Left lung (tissue), 4 donors: ENCODE measurements at regions not wholly inside any gene's neighbourhood (a gene's known extent, or its start where the extent isn't known, plus 50 kb on each side); places are given as distances from the start of the nearest gene placed in this dataset.

Experiments used
- ATAC-seq: fragments of 200-7000 bp; cut with Tn5 transposase; one replicate; pipeline ENCODE4 v1.9.1; 2020; ENCODE audit warnings: moderate library complexity
- DNase-seq, 4 donors: peaks; one replicate each; pipeline ENCODE4 v3.0.0-alpha.2; 2013 to 2020
- H3K27ac ChIP-seq, 2 donors: fragments of 200-600 bp; sonication (generic) in 1 of 2; one replicate each; pipeline versions ENCODE4 v1.5.0 to v1.8.0; 2020 to 2021
- H3K27me3 ChIP-seq, 2 donors: fragments of 200-600 bp; sonication (generic) in 1 of 2; one replicate each; pipeline versions ENCODE4 v1.5.0 to v1.8.0; 2020 to 2021
- H3K36me3 ChIP-seq, 2 donors: fragments of 200-600 bp; sonication (generic) in 1 of 2; one replicate each; pipeline versions ENCODE4 v1.5.0 to v1.8.0; 2020 to 2021
- H3K4me1 ChIP-seq, 2 donors: fragments of 200-600 bp; one replicate each; pipeline ENCODE4 v1.8.0; 2021
- H3K4me3 ChIP-seq, 2 donors: fragments of 200-600 bp; sonication (generic) in 1 of 2; one replicate each; pipeline versions ENCODE4 v1.5.0 to v1.8.0; 2020 to 2021; ENCODE audit warnings: mild to moderate bottlenecking in 1 of 2
- H3K9me3 ChIP-seq, 2 donors: fragments of 200-600 bp; sonication (generic) in 1 of 2; one replicate each; pipeline versions ENCODE4 v1.5.0 to v1.8.0; 2020 to 2021
- intact Hi-C, 2 donors: fragments of 100-400 bp; cut with DNase I; formaldehyde crosslinking; loops; one replicate each; pipeline versions ENCODE4 v1.11.2 to v1.14.2; 2022
- TF ChIP-seq, protein P1 (sequence below), 2 donors: fragments of 200-600 bp; sonication (generic) in 1 of 2; IDR thresholded peaks; one replicate each; pipeline versions ENCODE4 v1.5.0 to v1.8.0; 2021; ENCODE audit warnings: antibody characterized with exemption in 2 of 2
- donor health status: DM: no; HTN: yes; CAD: no.
- donor health status: DM: no; HTN: no; CAD: no.

GRCh38 chr5:106171132-106171531 is 1499.6 kb downstream of the EFNA5 start:
- Histone ChIP-seq H3K27ac (no peak overlapping the region), H3K4me1 (no peaks in the 10 kb centered on the region), H3K9me3 (peaks cover 0 to 3% of the 10 kb centered on the region in 2 donors), H3K27me3 (no peaks in the 10 kb centered on the region), H3K4me3 (no peak overlapping the region), H3K36me3 (no peaks in the 10 kb centered on the region)
- DNase-seq (no peak), ATAC-seq (no peak)
- TF ChIP-seq, protein P1, sequence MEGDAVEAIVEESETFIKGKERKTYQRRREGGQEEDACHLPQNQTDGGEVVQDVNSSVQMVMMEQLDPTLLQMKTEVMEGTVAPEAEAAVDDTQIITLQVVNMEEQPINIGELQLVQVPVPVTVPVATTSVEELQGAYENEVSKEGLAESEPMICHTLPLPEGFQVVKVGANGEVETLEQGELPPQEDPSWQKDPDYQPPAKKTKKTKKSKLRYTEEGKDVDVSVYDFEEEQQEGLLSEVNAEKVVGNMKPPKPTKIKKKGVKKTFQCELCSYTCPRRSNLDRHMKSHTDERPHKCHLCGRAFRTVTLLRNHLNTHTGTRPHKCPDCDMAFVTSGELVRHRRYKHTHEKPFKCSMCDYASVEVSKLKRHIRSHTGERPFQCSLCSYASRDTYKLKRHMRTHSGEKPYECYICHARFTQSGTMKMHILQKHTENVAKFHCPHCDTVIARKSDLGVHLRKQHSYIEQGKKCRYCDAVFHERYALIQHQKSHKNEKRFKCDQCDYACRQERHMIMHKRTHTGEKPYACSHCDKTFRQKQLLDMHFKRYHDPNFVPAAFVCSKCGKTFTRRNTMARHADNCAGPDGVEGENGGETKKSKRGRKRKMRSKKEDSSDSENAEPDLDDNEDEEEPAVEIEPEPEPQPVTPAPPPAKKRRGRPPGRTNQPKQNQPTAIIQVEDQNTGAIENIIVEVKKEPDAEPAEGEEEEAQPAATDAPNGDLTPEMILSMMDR (IDR thresholded peaks at IDR 0.05), result no peak
- intact Hi-C loops, result no loop called here

GRCh38 chr5:106167766-106168165 is 1503.0 kb downstream of the EFNA5 start:
- H3K36me3 ChIP-seq, result no peaks in the 10 kb centered on the region
- intact Hi-C loops, result no loop called here
- TF ChIP-seq, protein P1 (IDR thresholded peaks at IDR 0.05), result no peak
- DNase-seq (peak in 2 of 4 donors; percentile 5 to 15), ATAC-seq (no peak)
- H3K4me1 ChIP-seq, result no peaks in the 10 kb centered on the region
- H3K9me3 ChIP-seq, result no peaks in the 10 kb centered on the region
- no peak overlapping the region for H3K27ac ChIP-seq
- H3K27me3 ChIP-seq, result no peaks in the 10 kb centered on the region
- no peak overlapping the region for H3K4me3 ChIP-seq

DNA sequence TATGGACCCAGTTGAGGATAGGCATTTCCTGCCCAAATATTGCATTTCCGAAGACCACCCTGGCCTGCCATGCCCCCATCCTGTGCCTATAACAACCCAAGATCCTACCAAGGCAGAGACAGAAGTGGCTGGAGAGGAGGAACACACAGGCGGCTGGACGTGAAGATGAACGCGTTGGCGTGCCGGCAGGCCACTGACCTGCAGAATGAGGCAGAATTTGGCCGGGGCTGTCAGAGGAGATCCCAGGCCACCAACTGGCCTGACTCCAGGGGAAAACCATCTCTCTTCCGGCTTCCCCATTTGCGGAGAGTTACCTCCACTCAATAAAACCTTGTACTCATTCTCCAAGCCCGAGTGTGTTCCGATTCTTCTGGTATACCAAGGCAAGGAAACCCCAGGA is 1507.5 kb downstream of the EFNA5 start:
- Histone ChIP-seq H3K36me3 (no peaks in the 10 kb centered on the region), H3K27ac (no peak overlapping the region), H3K9me3 (no peaks in the 10 kb centered on the region), H3K4me3 (no peak overlapping the region), H3K27me3 (no peaks in the 10 kb centered on the region), H3K4me1 (no peaks in the 10 kb centered on the region)
- ATAC-seq (no peak), DNase-seq (no peak)
- intact Hi-C loops, result no loop called here
- TF ChIP-seq, protein P1 (IDR thresholded peaks at IDR 0.05), result no peak

DNA sequence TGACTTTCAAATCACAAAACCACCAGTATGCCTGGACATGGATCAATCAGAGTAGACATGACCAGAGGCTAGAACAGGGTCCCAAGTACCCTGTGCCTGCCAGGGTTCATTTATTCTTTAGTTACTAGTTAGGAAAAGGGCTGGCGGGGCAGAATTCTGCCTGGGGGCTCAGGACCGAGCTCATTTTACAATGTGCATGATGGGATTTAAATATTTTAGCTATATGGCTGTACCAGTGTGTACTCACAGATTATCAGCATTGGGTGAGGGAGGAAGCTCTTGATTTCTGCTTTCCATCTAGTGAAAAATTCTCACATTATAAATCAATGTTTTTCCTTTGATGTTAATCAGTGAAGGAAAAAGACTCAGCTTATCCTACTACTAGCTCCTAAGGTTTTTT is 1511.1 kb downstream of the EFNA5 start:
- TF ChIP-seq, protein P1 (IDR thresholded peaks at IDR 0.05), result no peak
- H3K4me3 ChIP-seq, result no peak overlapping the region
- no peaks in the 10 kb centered on the region for H3K4me1 ChIP-seq
- H3K36me3 ChIP-seq, result no peaks in the 10 kb centered on the region
- ATAC-seq (no peak), DNase-seq (no peak)
- H3K27me3 ChIP-seq, result no peaks in the 10 kb centered on the region
- peaks cover 0 to 6% of the 10 kb centered on the region in 2 donors for H3K9me3 ChIP-seq
- H3K27ac ChIP-seq, result no peak overlapping the region
- intact Hi-C loops, result no loop called here

DNA sequence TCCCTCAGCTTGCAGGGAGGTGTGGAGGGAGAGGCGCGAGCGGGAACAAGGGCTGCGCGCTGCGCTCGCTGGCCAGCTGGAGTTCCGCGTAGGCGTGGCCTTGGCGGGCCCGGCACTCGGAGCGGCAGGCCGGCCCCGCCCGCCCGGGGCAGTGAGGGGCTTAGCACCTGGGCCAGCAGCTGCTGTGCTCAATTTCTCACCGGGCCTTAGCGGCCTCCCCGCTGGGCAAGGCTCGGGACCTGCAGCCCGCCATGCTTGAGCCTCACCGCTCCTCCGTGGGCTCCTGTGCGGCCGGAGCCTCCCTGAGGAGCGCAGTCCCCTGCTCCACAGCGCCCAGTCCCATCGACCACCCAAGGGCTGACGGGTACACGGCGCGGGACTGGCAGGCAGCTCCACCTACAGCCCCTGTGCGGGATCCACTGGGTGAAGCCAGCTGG is 1516.4 kb downstream of the EFNA5 start:
- ATAC-seq (no peak), DNase-seq (peak in 1 of 4 donors; percentile 56)
- intact Hi-C loops, result no loop called here
- Histone ChIP-seq H3K27ac (no peak overlapping the region), H3K36me3 (no peaks in the 10 kb centered on the region), H3K4me3 (no peak overlapping the region), H3K9me3 (peaks cover 0 to 13% of the 10 kb centered on the region in 2 donors), H3K4me1 (no peaks in the 10 kb centered on the region), H3K27me3 (no peaks in the 10 kb centered on the region)
- TF ChIP-seq, protein P1 (IDR thresholded peaks at IDR 0.05), result no peak
